Mesothelial cell of epicardium (in vitro differentiated cells): ENCODE measurements at regions not wholly inside any gene's neighbourhood (a gene's known extent, or its start where the extent isn't known, plus 50 kb on each side); places are given as distances from the start of the nearest gene placed in this dataset.

ENCODE experiments used
- DNase-seq, 2 experiments: peaks; one replicate each; pipeline ENCODE4 v3.0.0; 2021; ENCODE audit warnings: low spot score in 2 of 2; ENCODE audit not compliant: unreplicated experiment in 2 of 2
- H3K27ac Mint-ChIP-seq: 2 replicates; pipeline ENCODE4 v1.8.0; 2021; ENCODE audit warnings: mixed read lengths
- H3K27me3 Mint-ChIP-seq: 2 replicates; pipeline ENCODE4 v1.8.0; 2021; ENCODE audit warnings: low read depth, mixed read lengths
- H3K36me3 Mint-ChIP-seq: 2 replicates; pipeline ENCODE4 v1.8.0; 2021; ENCODE audit warnings: mixed read lengths
- H3K4me1 Mint-ChIP-seq: 2 replicates; pipeline ENCODE4 v1.8.0; 2021; ENCODE audit warnings: mixed read lengths
- H3K4me3 Mint-ChIP-seq: 2 replicates; pipeline ENCODE4 v1.8.0; 2021; ENCODE audit warnings: mild to moderate bottlenecking, moderate library complexity, mixed read lengths
- H3K9me3 Mint-ChIP-seq: 2 replicates; pipeline ENCODE4 v1.8.0; 2021; ENCODE audit warnings: mixed read lengths
- CTCF ChIP-seq: fragments of 200-600 bp; sonication (generic); IDR thresholded peaks from one replicate; pipeline ENCODE4 v1.5.0; 2021; ENCODE audit warnings: antibody characterized with exemption; ENCODE audit not compliant: unreplicated experiment

- DNase-seq, result no peak
- H3K36me3 Mint-ChIP-seq, result no peaks in the 10 kb centered on the region
- H3K4me3 Mint-ChIP-seq, result no peak overlapping the region
- H3K9me3 Mint-ChIP-seq, result no peaks in the 10 kb centered on the region
- no peaks in the 10 kb centered on the region for H3K4me1 Mint-ChIP-seq
- H3K27me3 Mint-ChIP-seq, result peaks cover 12% of the 10 kb centered on the region
- H3K27ac Mint-ChIP-seq, result no peak overlapping the region
- TF ChIP-seq CTCF, result no peak
Observed at GRCh38 chr3:80368616-80369015, 600.8 kb upstream of the ROBO1 start.

DNA sequence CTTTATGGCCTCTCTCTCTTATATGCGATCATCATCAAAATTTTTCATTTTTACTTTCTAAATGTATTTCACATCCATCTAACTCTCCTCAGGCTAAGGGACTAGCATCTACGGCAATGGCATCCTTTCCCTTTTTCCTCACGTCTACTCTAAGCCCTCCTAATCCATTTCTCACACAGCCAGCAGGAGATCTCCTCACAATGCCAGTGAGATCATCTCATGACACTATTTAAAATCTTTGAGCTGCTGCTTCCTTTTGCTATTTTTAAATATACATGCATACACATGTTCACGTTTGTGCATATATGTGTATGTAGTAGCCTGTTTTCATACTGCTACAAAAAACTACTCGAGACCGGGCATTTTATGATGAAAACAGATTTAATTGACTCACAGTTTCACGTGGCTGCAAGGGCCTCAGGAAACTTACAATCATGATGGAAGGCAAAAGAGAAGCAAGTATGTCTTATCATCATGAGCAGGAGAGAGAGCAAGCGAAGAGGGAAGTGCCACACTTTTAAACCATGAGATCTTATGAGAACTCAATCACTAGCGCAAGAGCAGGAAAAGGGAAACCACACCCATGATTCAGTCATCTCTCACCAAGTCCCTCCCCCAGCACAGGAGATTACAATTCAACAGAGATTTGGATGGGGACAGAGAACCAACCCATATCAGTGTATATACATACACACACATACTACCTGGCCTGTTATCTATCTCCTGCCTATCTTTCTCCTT, 599.2 kb upstream of the ROBO1 start:
- peaks cover 10% of the 10 kb centered on the region for H3K27me3 Mint-ChIP-seq
- H3K9me3 Mint-ChIP-seq, result no peaks in the 10 kb centered on the region
- no peak for DNase-seq
- no peak for TF ChIP-seq CTCF
- no peak overlapping the region for H3K27ac Mint-ChIP-seq
- no peaks in the 10 kb centered on the region for H3K4me1 Mint-ChIP-seq
- H3K36me3 Mint-ChIP-seq, result no peaks in the 10 kb centered on the region
- no peak overlapping the region for H3K4me3 Mint-ChIP-seq

DNA sequence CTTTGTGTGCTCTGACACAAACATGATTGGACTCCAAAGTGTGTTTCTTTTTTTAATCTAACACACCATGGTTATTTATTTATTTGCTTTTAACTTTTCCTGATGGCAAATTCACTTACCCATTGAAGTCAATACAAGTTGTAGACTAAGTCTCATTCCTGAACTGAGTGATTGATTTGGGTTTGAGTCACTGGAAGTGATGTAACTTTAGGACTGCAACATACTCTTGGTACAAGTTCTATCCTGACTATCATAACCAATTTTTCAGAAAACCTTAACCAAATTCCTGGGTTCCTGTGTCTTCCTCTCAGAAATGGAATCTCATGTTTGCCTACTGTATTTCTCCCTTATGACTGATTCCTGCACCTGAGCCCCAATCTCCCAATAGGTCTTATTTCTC, 590.0 kb upstream of the ROBO1 start:
- Mint-ChIP-seq H3K4me1 (no peaks in the 10 kb centered on the region), H3K9me3 (no peaks in the 10 kb centered on the region), H3K4me3 (no peak overlapping the region), H3K27me3 (peaks cover 23% of the 10 kb centered on the region), H3K27ac (no peak overlapping the region), H3K36me3 (no peaks in the 10 kb centered on the region)
- no peak for DNase-seq
- no peak for TF ChIP-seq CTCF

DNA sequence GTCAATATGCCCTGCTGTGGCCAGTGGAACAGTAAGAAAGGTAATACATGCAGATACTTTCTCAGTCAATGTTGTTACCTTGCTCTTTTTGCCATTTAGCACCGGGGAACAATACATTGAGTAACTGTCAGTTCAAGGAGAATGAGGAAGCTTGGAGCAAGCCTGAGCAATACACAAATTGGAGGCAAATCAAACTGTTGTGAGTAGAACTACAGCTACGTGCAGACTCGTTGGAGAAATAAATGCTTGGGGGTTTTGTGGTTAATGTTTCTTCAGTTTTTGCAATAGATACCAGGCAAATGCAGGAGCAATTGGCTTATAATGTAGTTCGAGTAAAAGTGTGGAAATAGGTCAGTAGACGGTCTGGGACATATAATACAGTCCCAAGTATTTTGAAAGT, 587.3 kb upstream of the ROBO1 start:
- DNase-seq, result no peak
- Mint-ChIP-seq H3K36me3 (no peaks in the 10 kb centered on the region), H3K27ac (no peak overlapping the region), H3K4me1 (no peaks in the 10 kb centered on the region), H3K9me3 (no peaks in the 10 kb centered on the region), H3K4me3 (no peak overlapping the region), H3K27me3 (peaks cover 16% of the 10 kb centered on the region)
- TF ChIP-seq CTCF, result no peak

DNA sequence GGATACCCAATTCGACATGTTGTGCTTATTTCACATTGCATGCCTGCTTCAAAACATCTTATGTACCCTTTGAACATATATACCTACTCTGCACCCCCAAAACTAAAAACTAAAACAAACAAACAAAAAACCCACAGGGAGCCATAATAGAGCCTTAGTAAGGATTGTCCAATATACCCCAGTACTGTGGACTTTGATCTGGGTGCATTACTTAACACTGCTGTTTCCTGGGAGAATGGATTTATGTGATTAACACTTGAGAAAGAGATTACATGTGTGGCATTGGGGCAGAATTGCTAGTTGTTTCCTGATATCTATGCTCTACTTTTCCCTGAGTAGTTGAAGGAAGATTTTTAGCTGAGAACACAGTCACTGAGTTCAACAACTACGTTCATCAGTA, 583.4 kb upstream of the ROBO1 start:
- no peaks in the 10 kb centered on the region for H3K36me3 Mint-ChIP-seq
- H3K9me3 Mint-ChIP-seq, result peaks cover 3% of the 10 kb centered on the region
- no peak overlapping the region for H3K4me3 Mint-ChIP-seq
- peaks cover 5% of the 10 kb centered on the region for H3K27me3 Mint-ChIP-seq
- H3K4me1 Mint-ChIP-seq, result no peaks in the 10 kb centered on the region
- no peak for DNase-seq
- no peak for TF ChIP-seq CTCF
- H3K27ac Mint-ChIP-seq, result no peak overlapping the region

DNA sequence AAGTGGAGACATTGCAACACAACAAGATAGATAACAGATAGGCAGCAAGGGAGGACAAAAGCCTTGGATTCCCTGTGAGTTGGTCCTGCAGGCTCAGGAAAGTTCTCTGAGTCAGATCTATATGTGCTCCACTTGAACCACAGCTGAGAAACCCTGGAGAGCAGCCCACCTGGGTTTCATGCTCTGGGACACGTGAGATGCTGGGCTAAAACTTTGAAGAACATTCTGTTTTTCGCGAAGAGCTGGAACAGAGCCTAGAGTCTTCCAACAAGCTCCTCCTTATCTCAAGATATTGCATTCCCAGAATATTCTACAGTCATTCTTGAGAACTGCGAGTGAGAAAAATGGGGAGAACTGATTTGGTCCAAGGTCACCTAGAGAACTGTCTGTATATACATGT, 583.0 kb upstream of the ROBO1 start:
- H3K36me3 Mint-ChIP-seq, result no peaks in the 10 kb centered on the region
- no peak overlapping the region for H3K4me3 Mint-ChIP-seq
- peaks cover 5% of the 10 kb centered on the region for H3K27me3 Mint-ChIP-seq
- no peak for TF ChIP-seq CTCF
- H3K27ac Mint-ChIP-seq, result no peak overlapping the region
- peaks cover 3% of the 10 kb centered on the region for H3K9me3 Mint-ChIP-seq
- H3K4me1 Mint-ChIP-seq, result no peaks in the 10 kb centered on the region
- no peak for DNase-seq
